ENCODE measurements at regions not wholly inside any gene's neighbourhood (a gene's known extent, or its start where the extent isn't known, plus 50 kb on each side); places are given as distances from the start of the nearest gene placed in this dataset.

- TF ChIP-seq CTCF (IDR thresholded peaks at IDR 0.05; ENCODE audit: poor library complexity, severe bottlenecking), result no peak
- Histone ChIP-seq H3K36me3 (ENCODE audit: low read depth) (no peaks in the 10 kb centered on the region), H3K27me3 (ENCODE audit: insufficient read depth, poor library complexity, severe bottlenecking) (no peaks in the 10 kb centered on the region), H3K4me3 (ENCODE audit: severe bottlenecking) (no peak overlapping the region), H3K4me1 (ENCODE audit: insufficient read depth, poor library complexity, severe bottlenecking) (no peaks in the 10 kb centered on the region), H3K9me3 (ENCODE audit: severe bottlenecking) (no peaks in the 10 kb centered on the region), H3K27ac (ENCODE audit: poor library complexity, severe bottlenecking) (no peak overlapping the region)
- ATAC-seq (ENCODE audit: low read depth) (no peak), DNase-seq (ENCODE audit: low spot score) (no peak)
These were observed 291.6 kb downstream of the PLPP3 start for GRCh38 chr1:56287721-56288120.

GRCh38 chr1:56286956-56287355 lies 292.4 kb downstream of the PLPP3 start:
- no peak overlapping the region for H3K27ac ChIP-seq (ENCODE audit: poor library complexity, severe bottlenecking)
- ATAC-seq (ENCODE audit: low read depth), result no peak

GRCh38 chr1:56286506-56286905 lies 292.9 kb downstream of the PLPP3 start:
- H3K4me3 ChIP-seq (ENCODE audit: severe bottlenecking), result no peak overlapping the region
- H3K9me3 ChIP-seq (ENCODE audit: severe bottlenecking), result no peaks in the 10 kb centered on the region
- ATAC-seq (ENCODE audit: low read depth) (no peak), DNase-seq (ENCODE audit: low spot score) (no peak)
- TF ChIP-seq CTCF (IDR thresholded peaks at IDR 0.05; ENCODE audit: poor library complexity, severe bottlenecking), result no peak
- H3K4me1 ChIP-seq (ENCODE audit: insufficient read depth, poor library complexity, severe bottlenecking), result no peaks in the 10 kb centered on the region
- H3K36me3 ChIP-seq (ENCODE audit: low read depth), result no peaks in the 10 kb centered on the region
- no peaks in the 10 kb centered on the region for H3K27me3 ChIP-seq (ENCODE audit: insufficient read depth, poor library complexity, severe bottlenecking)
- H3K27ac ChIP-seq (ENCODE audit: poor library complexity, severe bottlenecking), result no peak overlapping the region

More at GRCh38 chr1:56286956-56287355, 292.4 kb downstream of the PLPP3 start:
- Histone ChIP-seq H3K27me3 (ENCODE audit: insufficient read depth, poor library complexity, severe bottlenecking) (no peaks in the 10 kb centered on the region), H3K36me3 (ENCODE audit: low read depth) (no peaks in the 10 kb centered on the region), H3K4me3 (ENCODE audit: severe bottlenecking) (no peak overlapping the region), H3K9me3 (ENCODE audit: severe bottlenecking) (no peaks in the 10 kb centered on the region), H3K4me1 (ENCODE audit: insufficient read depth, poor library complexity, severe bottlenecking) (no peaks in the 10 kb centered on the region)
- TF ChIP-seq CTCF (IDR thresholded peaks at IDR 0.05; ENCODE audit: poor library complexity, severe bottlenecking), result no peak
- no peak for DNase-seq (ENCODE audit: low spot score)

GRCh38 chr1:56285554-56286402 lies 293.6 kb downstream of the PLPP3 start:
- Histone ChIP-seq H3K9me3 (ENCODE audit: severe bottlenecking) (no peaks in the 10 kb centered on the region), H3K36me3 (ENCODE audit: low read depth) (no peaks in the 10 kb centered on the region), H3K27ac (ENCODE audit: poor library complexity, severe bottlenecking) (no peak overlapping the region), H3K4me3 (ENCODE audit: severe bottlenecking) (no peak overlapping the region), H3K4me1 (ENCODE audit: insufficient read depth, poor library complexity, severe bottlenecking) (no peaks in the 10 kb centered on the region), H3K27me3 (ENCODE audit: insufficient read depth, poor library complexity, severe bottlenecking) (no peaks in the 10 kb centered on the region)
- no peak for TF ChIP-seq CTCF (IDR thresholded peaks at IDR 0.05; ENCODE audit: poor library complexity, severe bottlenecking)
- ATAC-seq (ENCODE audit: low read depth), result no peak
- no peak for DNase-seq (ENCODE audit: low spot score)

GRCh38 chr1:56284928-56285327 lies 294.4 kb downstream of the PLPP3 start:
- no peak overlapping the region for H3K27ac ChIP-seq (ENCODE audit: poor library complexity, severe bottlenecking)
- no peaks in the 10 kb centered on the region for H3K9me3 ChIP-seq (ENCODE audit: severe bottlenecking)
- no peak for DNase-seq (ENCODE audit: low spot score)
- H3K27me3 ChIP-seq (ENCODE audit: insufficient read depth, poor library complexity, severe bottlenecking), result no peaks in the 10 kb centered on the region
- no peak for ATAC-seq (ENCODE audit: low read depth)
- H3K4me3 ChIP-seq (ENCODE audit: severe bottlenecking), result no peak overlapping the region
- TF ChIP-seq CTCF (IDR thresholded peaks at IDR 0.05; ENCODE audit: poor library complexity, severe bottlenecking), result no peak
- H3K4me1 ChIP-seq (ENCODE audit: insufficient read depth, poor library complexity, severe bottlenecking), result no peaks in the 10 kb centered on the region
- no peaks in the 10 kb centered on the region for H3K36me3 ChIP-seq (ENCODE audit: low read depth)

All from RWPE2 (cell line).